Esophagus muscularis mucosa (tissue), 4 donors: ENCODE measurements at regions not wholly inside any gene's neighbourhood (a gene's known extent, or its start where the extent isn't known, plus 50 kb on each side); places are given as distances from the start of the nearest gene placed in this dataset.

ENCODE experiments used
- DNase-seq: peaks from one replicate; pipeline ENCODE4 v3.0.0-alpha.2; 2017; ENCODE audit errors: extremely low spot score
- H3K27ac ChIP-seq, 4 donors: fragments of 200-600 bp; sonication (generic); replicated peaks in 1 of 4; 1 replicate in 3 of 4; 2 replicates in 1 of 4; pipeline ENCODE4 v1.5.1; 2016 to 2019; ENCODE audit warnings: mild to moderate bottlenecking in 1 of 4
- H3K27me3 ChIP-seq, 4 donors: fragments of 200-600 bp; sonication (generic); one replicate each; pipeline versions ENCODE4 v1.5.1 to v1.6.0; 2016 to 2019
- H3K36me3 ChIP-seq, 4 donors: fragments of 200-600 bp; sonication (generic); one replicate each; pipeline ENCODE4 v1.5.1; 2016 to 2019
- H3K4me1 ChIP-seq, 4 donors: fragments of 200-600 bp; sonication (generic); one replicate each; pipeline ENCODE4 v1.5.1; 2016 to 2019
- H3K4me3 ChIP-seq, 4 donors: fragments of 200-600 bp; sonication (generic); 1 replicate in 2 of 4; 2 replicates in 2 of 4; pipeline ENCODE4 v1.5.1; 2016 to 2019; ENCODE audit warnings: mild to moderate bottlenecking in 4 of 4, moderate library complexity in 1 of 4
- H3K9me3 ChIP-seq, 4 donors: fragments of 200-600 bp; sonication (generic); 1 replicate in 3 of 4; 2 replicates in 1 of 4; pipeline ENCODE4 v1.5.1; 2016 to 2019
- EP300 ChIP-seq: sonication (generic); formaldehyde crosslinking; IDR thresholded peaks from one replicate; pipeline ENCODE4 v1.6.1; 2017; ENCODE audit warnings: antibody characterized with exemption
- POLR2A ChIP-seq: fragments of 450-650 bp; IDR thresholded peaks from one replicate; pipeline ENCODE4 v1.6.1; 2017; ENCODE audit warnings: antibody characterized with exemption, moderate library complexity, mild to moderate bottlenecking, low read depth
- POLR2AphosphoS5 ChIP-seq, 2 donors: sonication (generic); formaldehyde crosslinking; IDR thresholded peaks; one replicate each; pipeline ENCODE4 v1.6.1; 2017; ENCODE audit warnings: antibody characterized with exemption in 2 of 2
- WGBS: methylation state at CpG from one replicate; pipeline ENCODE4 v1.1.5; 2018; 5-methylcytosine and 5-hydroxymethylcytosine counted together
- intact Hi-C: fragments of 100-400 bp; cut with DNase I; formaldehyde crosslinking; loops from one replicate; pipeline ENCODE4 v1.15.1; 2023
- TF ChIP-seq, protein P1 (sequence below), 3 experiments: fragments of 200-600 bp in 2 of 3; fragments of 450-650 bp in 1 of 3; sonication (generic) in 2 of 3; IDR thresholded peaks; one replicate each; pipeline ENCODE4 v1.5.1; 2017 to 2019; ENCODE audit warnings: antibody characterized with exemption in 3 of 3, mild to moderate bottlenecking in 2 of 3, moderate library complexity in 1 of 3

DNA sequence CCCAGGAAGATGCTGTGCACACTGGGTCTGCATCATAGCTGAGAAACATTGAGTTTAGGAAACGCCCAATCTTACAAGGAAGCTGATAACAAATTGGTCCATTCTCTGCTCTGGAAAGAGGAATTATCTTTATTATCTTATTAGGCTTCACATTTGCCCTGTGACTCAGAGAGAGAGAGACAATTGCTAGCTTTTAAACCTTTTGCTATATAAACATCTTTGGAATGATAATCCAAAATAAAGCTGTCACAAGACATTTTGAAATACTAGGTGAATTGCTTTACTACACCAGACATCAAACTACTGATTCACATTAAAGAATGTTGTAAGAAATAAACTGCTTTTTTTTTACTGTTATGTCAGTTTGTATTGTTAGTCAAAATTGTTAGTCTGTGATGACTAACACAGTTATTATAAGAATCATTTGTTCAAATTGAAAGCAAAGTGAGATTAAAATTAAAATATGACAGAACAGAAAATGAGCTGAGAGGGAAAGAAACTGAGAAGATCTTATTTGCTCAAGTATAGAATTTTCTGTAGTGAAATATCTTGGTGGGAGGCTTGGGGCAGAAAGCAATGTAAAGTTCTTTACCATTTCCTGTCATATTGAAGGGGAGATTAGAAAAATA is 765.4 kb upstream of the PCDH10 start:
- H3K27ac ChIP-seq = no peak overlapping the region
- intact Hi-C loops = no loop called here
- WGBS = 55% methylated on average over 1 of the region's 1 CpG
- H3K4me1 ChIP-seq = no peaks in the 10 kb centered on the region
- no peaks in the 10 kb centered on the region for H3K9me3 ChIP-seq
- no peaks in the 10 kb centered on the region for H3K27me3 ChIP-seq
- H3K36me3 ChIP-seq = no peaks in the 10 kb centered on the region
- H3K4me3 ChIP-seq = no peak overlapping the region
- DNase-seq = no peak
- TF ChIP-seq POLR2AphosphoS5 (IDR thresholded peaks at IDR 0.05) (no peak), POLR2A (no peak), EP300 (no peak)
- TF ChIP-seq, protein P1, sequence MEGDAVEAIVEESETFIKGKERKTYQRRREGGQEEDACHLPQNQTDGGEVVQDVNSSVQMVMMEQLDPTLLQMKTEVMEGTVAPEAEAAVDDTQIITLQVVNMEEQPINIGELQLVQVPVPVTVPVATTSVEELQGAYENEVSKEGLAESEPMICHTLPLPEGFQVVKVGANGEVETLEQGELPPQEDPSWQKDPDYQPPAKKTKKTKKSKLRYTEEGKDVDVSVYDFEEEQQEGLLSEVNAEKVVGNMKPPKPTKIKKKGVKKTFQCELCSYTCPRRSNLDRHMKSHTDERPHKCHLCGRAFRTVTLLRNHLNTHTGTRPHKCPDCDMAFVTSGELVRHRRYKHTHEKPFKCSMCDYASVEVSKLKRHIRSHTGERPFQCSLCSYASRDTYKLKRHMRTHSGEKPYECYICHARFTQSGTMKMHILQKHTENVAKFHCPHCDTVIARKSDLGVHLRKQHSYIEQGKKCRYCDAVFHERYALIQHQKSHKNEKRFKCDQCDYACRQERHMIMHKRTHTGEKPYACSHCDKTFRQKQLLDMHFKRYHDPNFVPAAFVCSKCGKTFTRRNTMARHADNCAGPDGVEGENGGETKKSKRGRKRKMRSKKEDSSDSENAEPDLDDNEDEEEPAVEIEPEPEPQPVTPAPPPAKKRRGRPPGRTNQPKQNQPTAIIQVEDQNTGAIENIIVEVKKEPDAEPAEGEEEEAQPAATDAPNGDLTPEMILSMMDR (IDR thresholded peaks at IDR 0.05) = no peak

DNA sequence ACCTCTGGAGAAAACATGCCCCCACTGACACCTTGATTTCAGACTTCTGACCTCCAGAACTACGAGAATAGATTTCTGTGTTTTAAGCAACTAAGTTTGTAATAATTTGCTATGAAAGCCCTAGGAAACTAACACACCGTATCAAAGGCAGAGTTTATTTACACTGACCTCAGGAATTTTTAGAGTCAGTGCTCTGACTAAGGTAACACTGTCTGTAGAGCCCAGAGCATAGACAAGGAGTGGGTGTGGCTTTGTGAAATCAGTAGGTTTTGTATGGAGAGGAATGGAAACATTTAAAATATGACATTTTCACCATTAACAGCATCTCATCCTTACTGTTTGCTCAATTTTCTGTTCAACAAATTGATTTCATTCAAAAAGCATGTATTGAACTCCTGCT is 764.4 kb upstream of the PCDH10 start:
- intact Hi-C loops = no loop called here

DNA sequence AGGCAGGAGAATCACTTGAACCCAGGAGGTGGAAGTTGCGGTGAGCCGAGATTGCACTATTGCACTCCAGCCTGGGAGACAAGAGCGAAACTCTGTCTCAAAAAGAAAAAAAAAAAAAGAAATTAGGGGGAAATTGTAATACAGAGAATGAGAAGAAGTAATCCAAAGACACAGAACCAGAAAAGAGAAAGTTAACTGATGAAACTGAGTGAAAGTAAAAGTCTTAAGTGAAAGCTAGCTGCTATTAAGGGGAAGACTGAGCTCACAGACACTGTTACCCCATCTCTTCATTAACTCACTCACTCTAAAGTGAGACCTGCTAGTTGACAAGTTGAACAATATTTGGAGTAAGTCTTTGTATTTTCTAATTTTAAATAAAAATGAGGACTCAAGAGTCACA is 763.0 kb upstream of the PCDH10 start:
- 94% methylated on average over 3 of the region's 3 CpGs for WGBS
- H3K27ac ChIP-seq = no peak overlapping the region
- H3K36me3 ChIP-seq = no peaks in the 10 kb centered on the region
- TF ChIP-seq EP300 (no peak), POLR2AphosphoS5 (IDR thresholded peaks at IDR 0.05) (no peak), POLR2A (no peak)
- TF ChIP-seq, protein P1 (IDR thresholded peaks at IDR 0.05) = no peak
- no peaks in the 10 kb centered on the region for H3K9me3 ChIP-seq
- no peak overlapping the region for H3K4me3 ChIP-seq
- no peak for DNase-seq
- H3K4me1 ChIP-seq = no peaks in the 10 kb centered on the region
- intact Hi-C loops = no loop called here
- no peaks in the 10 kb centered on the region for H3K27me3 ChIP-seq

More for the DNA sequence above, 764.4 kb upstream of the PCDH10 start:
- TF ChIP-seq EP300 = no peak
- TF ChIP-seq, protein P1 (IDR thresholded peaks at IDR 0.05) = no peak
- TF ChIP-seq POLR2A = no peak
- no peak for TF ChIP-seq POLR2AphosphoS5 (IDR thresholded peaks at IDR 0.05)
- Histone ChIP-seq H3K36me3 (no peaks in the 10 kb centered on the region), H3K9me3 (no peaks in the 10 kb centered on the region), H3K4me3 (no peak overlapping the region), H3K27me3 (no peaks in the 10 kb centered on the region), H3K4me1 (no peaks in the 10 kb centered on the region), H3K27ac (no peak overlapping the region)
- WGBS = 51% methylated on average over 2 of the region's 2 CpGs
- DNase-seq = no peak

DNA sequence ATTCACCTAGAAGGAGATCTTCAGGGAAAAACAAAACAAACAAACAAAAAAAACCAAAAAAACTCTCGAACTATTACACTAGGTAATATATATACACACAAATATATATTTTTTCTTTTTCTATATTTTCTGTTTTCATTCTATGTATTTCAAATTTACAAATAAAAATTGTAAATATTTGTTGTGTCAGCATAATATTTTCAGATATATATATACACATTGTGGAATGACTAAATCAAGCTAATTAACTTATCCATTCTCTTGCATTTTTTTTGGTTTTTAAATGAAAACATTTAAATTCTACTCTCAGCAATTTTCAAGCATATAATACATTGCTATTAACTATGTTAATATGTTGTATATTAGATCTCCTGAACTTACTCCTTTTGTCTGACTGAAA is 762.0 kb upstream of the PCDH10 start:
- intact Hi-C loops = no loop called here

More for the DNA sequence above, 762.0 kb upstream of the PCDH10 start:
- Histone ChIP-seq H3K36me3 (no peaks in the 10 kb centered on the region), H3K27me3 (no peaks in the 10 kb centered on the region), H3K27ac (no peak overlapping the region), H3K9me3 (no peaks in the 10 kb centered on the region), H3K4me3 (no peak overlapping the region), H3K4me1 (no peaks in the 10 kb centered on the region)
- DNase-seq = no peak
- TF ChIP-seq POLR2A = no peak
- TF ChIP-seq, protein P1 (IDR thresholded peaks at IDR 0.05) = no peak
- 90% methylated on average over 1 of the region's 1 CpG for WGBS
